GM20000 (cell line): ENCODE measurements at regions not wholly inside any gene's neighbourhood (a gene's known extent, or its start where the extent isn't known, plus 50 kb on each side); places are given as distances from the start of the nearest gene placed in this dataset.

Experiments used
- DNase-seq: peaks from one replicate; pipeline ENCODE4 v3.0.0; 2012; ENCODE audit warnings: low spot score
- CTCF ChIP-seq: IDR thresholded peaks from 2 replicates; pipeline ENCODE4 v1.5.1; 2012; ENCODE audit warnings: mild to moderate bottlenecking, control low read depth; ENCODE audit errors: extremely low read depth, missing control alignments

GRCh38 chr14:44712024-44712815 is 205.1 kb upstream of the FSCB start:
- DNase-seq, result no peak

GRCh38 chr14:44701563-44702263 is 194.6 kb upstream of the FSCB start:
- TF ChIP-seq CTCF, result no peak

More at GRCh38 chr14:44712024-44712815, 205.1 kb upstream of the FSCB start:
- TF ChIP-seq CTCF, result no peak

GRCh38 chr14:44700694-44701093 is 193.6 kb upstream of the FSCB start:
- no peak for DNase-seq
- TF ChIP-seq CTCF, result no peak

More at GRCh38 chr14:44701563-44702263, 194.6 kb upstream of the FSCB start:
- no peak for DNase-seq

GRCh38 chr14:44700184-44700583 is 193.1 kb upstream of the FSCB start:
- DNase-seq, result no peak
- TF ChIP-seq CTCF, result no peak

GRCh38 chr14:44699391-44699790 is 192.3 kb upstream of the FSCB start:
- no peak for TF ChIP-seq CTCF
- DNase-seq, result no peak

- no peak for DNase-seq
- no peak for TF ChIP-seq CTCF
Measured at GRCh38 chr14:44669496-44669895, 162.4 kb upstream of the FSCB start.

GRCh38 chr14:44663136-44663535 is 156.1 kb upstream of the FSCB start:
- no peak for TF ChIP-seq CTCF
- DNase-seq, result no peak
